NCI-H2107 (cell line): ENCODE measurements at regions not wholly inside any gene's neighbourhood (a gene's known extent, or its start where the extent isn't known, plus 50 kb on each side); places are given as distances from the start of the nearest gene placed in this dataset.
"Not testable (repeated sequence)": the region's sequence is repeated elsewhere in the genome, so short reads cannot be mapped to it uniquely, and the experiment has no call there.

Source experiments
- DNase-seq: peaks from one replicate; lab custom pipeline; 2025; lab: John Stamatoyannopoulos, UW

DNA sequence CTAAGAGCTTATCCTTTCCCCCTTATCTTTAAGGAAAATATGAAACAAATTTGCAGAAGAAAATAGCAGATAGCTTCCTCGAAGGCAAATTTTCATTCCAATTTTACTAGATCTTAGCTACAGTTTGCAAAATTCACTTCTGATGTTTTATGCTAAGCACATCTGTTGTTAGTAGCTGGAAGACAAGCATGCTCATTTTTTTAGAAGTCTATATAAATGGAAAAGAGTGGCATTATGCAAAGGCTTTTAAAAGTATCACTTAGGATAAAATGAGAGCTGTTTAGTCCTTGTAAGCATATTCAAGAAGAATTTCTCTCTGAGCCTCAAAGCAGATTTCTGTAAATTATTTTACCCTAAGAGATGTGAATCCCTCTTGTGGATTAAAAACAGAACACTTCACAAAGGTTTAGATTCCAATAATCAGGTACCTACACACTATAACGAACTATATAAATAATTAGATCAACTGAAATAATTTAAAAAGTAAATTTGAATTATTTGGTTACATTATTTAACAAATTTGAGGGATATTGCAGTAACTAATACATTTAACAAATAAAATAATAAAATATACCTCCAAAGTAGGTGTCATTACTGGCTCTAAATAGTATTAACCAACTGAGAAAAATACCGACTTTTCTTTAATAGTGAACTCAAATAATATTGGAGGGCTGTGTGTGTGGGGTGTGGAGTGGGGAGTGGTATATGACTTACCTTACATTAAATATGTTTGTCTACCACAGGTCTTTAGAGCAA lies 307.1 kb downstream of the SEMA3D start:
- DNase-seq, result no peak

DNA sequence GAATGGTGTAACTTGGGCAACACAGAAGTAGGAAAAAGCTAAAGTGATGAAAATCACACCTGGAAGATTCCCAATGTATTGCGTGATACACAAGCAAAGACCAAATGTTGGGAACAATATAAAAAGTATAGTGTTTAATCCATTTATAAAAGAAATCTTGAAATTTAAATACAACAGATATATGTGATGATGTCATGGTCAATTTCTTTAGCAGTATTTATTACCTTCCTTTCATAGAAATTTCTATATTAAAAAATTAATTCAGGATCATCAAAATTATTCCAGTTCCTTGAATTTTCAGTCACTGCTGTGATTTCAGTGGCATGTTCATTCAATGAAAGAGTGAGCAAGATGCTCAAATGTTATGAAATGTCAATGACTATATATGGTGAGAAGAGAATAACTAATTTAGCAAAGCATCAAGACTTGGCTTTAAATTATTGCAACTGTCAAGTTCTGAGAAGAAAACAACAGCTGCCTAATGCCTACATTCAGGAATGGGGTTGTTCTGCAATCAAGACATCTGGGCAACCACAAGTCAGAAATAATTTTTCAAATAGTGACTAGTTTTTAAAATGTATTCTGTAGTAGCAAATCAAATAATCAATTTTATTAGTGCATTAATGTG lies 308.8 kb downstream of the SEMA3D start:
- DNase-seq, result no peak

DNA sequence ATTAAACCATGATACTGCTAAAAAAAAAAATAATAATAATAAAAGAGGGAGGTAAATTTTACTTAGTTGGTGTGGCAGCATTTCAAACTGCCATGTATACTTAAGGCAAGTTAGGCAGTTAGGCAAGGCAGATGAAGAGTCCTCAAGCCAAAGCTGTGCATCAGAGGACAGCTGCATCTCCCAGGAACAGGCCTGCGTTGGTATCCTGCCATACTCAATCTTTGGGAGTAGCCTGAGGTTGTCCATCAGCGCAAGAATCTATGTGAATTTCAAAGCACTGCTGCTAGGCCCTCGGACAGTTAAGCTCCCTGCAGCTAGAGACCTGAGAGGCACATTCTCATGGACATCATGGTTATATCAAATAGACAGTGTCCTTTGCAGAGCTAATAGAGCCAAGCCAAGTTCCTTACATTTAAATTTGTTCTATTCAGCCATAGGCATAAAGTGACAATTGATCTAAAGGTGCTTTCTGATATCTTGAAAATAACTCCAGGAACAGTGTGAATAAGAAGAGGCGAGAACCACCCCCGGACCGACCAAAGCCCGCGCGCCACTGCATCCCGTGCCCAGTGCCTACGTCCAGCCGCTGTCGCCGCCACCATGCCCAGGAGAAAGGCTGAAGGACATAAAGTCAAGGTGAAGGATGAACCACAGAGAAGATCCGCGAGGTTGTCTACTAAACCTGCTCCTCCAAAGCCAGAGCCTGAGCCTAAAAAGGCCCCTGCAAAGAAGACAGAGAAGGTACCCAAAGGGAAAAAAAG lies 310.6 kb downstream of the SEMA3D start:
- DNase-seq, result no peak

DNA sequence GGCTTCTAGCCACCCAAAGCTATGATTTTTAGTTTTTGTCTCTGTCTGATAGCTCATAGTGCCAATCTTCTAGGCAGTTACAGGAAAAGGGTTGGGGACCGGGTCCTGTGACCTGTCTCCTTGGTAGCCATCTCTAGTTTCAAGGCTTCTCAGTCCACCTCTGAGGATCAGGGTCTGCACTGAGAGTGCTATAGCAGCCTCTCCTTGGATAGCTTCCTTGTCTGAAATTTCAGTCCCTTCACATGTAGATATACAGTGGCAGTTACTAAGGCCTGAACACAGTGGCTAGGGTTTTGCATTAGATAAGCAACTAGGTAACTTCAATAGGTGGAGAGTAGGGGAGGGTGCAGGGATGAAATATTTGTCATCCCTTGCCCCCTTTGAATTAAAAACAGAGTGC lies 321.3 kb downstream of the SEMA3D start:
- no peak for DNase-seq

DNA sequence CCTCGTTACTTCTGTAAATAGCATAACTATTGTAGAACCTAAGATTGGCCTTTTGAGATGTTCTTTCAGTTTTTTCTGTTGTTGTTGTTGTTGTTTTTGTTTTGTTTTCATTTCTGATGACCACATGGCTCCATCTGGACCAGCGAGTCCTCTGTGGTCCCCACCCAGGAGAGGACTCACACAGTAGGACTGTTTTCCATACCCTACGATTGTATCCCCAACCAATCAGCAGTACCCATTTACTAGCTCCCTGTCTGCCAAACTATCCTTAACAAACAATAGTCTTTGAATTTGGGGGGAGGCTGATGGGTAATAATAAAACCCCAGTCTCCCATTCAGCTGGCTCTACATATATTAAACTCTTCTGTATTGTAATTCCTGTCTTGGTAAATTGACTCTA lies 329.5 kb downstream of the SEMA3D start:
- DNase-seq, result no peak

DNA sequence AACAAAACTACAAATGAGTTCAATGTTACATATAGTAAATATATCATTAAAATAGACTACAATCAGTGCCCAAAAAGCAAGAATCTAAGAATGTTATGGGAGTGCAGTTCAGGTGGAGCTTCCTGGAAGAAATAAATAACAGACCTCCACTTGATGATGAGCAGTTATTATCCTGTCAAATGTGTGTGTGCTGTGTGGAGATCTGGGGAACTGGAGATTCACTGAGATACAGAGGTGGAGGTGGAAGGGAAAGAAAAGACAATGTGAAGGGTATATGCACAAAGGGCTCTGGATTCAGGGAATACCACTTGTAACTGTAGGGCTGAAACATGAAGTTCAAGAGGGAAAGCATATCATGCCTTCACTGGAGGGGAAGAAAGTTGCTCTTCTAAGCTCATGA lies 331.1 kb downstream of the SEMA3D start:
- no peak for DNase-seq

DNA sequence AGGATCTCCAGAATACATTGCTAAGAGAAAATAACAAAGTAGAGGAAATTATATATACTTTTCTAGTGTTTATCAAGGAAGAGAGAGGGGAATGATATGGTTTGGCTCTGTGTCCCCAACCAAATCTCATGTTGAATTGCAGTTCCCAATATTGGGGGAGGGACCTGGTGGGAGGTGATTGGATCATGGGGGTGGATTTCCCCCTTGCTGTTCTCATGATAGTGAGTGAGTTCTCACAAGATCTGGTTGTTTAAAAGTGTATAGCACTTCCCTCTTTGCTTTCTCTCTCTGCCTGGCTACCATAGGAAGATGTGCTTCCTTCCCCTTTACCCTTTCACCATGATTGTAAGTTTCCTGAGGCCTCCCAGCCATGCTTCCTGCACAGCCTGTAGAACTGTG lies 337.9 kb downstream of the SEMA3D start:
- not testable (repeated sequence) for DNase-seq

DNA sequence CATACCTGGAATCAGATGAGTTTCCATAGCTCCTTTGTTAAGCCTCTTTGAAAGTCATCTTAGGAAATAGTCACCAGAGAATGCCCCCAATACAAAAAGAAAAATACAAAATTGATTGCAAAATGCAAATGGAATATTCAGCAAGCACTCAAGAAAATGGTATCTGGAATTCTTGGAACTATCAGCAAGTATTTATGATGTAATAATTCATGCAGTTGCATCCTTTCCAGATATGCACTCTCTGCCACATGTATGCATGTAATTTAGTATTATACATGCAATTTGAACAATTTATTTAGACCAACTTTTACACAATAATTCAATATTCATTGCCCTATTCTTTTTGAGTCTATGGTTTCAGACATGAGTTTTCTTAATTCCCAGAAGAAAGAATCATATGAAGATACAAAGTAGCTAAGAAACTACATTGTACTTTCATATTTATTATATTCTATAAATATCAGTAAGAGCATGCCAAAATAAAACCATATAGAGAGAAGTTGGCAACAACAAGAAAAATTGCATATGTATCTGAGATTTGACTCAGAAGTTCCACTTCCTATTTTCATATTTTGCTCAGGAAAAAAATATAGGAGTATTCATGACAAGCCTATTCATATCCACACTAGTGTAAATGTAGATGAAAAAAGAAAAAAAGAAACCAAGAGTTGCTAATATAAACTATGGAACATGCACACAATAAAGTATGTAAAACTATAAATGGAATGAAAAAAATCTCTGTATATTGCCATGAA lies 338.5 kb downstream of the SEMA3D start:
- no peak for DNase-seq

DNA sequence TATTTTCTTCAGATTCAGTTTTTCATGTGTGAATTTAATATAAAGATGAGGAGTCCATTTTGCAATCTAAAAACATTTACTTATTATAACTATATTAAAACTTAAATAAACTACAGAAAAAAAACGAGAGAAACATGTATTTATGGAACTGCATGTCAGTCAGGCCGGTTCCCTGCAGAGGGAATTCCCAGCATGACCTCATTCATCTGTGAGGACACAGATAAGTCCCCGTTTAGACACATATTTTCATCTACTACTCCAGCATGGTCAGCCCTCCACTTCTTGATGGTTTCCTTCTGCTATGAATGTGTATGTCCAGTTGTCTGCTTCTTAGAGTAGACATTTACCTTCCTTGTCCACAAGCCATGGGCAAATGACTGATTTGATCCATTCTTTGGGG lies 339.1 kb downstream of the SEMA3D start:
- DNase-seq, result no peak

DNA sequence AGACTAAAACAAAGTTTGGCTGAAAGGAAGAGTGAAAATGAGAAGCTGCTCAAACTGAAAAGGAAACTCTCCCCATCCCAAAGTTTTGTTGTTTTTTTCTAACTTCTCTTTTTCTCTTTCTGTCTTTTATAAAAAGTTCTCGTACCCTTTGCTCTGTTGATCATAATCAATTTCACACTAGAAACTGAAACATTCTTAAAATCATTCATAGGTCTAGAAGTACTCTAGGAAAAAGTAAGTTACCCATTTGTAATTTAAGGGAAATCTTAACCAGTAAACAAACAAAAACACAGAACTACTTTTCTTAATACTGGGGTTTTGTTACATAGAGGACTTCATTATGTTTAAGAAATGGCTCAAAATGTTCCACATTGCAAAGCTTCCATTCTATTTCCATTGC lies 339.8 kb downstream of the SEMA3D start:
- DNase-seq, result no peak

DNA sequence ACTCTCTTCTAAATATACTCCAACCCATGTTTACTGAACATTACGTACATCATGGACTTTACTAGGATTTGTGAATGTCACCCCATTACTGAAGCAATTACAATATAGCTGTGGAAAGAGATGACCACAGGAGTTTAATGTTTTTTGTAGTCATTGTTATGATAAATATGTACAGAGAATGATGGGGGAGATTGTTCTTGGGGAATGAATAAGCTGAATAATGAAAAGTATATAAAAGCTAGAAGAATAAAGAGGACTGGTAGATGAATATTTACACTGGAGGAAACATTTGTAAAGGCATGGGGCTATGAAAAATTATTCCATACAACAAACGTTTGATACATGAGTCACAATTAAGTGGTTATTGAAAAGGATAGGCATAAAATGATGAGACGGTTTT lies 340.9 kb downstream of the SEMA3D start:
- DNase-seq, result no peak

DNA sequence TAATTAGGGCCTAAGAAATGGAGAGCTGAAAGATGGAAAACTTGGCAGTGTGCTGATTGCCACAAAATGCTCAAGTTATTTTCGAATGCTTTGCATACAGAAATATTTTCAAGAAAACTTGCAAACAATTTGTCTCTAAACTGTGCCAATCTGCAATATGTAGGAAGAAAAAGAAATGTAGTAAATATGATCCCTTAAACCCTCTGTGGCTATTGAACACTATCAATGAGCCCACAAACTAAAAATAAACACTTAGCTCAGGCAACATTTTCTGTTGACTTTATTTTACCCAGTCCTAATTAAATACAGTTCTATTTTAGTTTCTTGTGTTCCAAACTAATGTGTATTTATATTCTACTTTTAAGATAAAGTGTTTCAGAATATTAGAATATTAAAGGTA lies 342.1 kb downstream of the SEMA3D start:
- DNase-seq, result no peak

DNA sequence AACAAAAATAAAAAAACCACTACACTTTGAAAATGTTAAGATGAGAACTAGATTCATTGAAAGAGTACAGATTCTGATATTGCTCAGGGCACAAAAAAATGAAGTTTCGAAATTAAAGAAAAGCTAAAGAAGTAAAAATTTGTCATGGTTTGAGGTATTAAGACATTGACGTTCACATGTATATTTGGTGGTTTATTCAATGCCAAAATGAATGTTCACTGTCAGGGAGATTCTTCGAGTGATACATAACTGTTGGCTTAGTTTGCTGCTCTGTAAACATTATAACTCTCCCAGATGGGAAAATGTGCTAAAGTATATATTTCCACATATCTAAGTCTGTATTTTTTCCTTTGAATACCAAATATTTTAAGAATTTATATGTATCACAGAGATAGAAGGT lies 345.0 kb downstream of the SEMA3D start:
- no peak for DNase-seq

DNA sequence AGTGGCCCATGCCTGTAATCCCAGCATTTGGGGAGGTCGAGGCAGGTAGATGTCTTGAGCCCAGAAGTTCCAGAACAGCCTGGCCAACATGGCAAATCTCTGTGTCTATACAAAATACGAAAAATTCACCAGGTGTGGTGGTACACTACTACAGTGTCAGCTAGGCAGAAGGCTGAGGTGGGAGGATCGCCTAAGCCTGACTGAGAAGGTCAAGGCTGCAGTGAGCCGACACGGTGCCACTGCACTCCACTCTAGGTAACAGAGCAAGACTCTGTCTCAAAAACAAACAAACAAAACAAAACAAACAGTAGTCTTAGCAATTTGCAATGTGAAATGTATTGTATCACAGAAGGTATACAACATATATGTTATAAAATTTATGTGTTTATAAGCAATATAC lies 348.0 kb downstream of the SEMA3D start:
- DNase-seq, result no peak

DNA sequence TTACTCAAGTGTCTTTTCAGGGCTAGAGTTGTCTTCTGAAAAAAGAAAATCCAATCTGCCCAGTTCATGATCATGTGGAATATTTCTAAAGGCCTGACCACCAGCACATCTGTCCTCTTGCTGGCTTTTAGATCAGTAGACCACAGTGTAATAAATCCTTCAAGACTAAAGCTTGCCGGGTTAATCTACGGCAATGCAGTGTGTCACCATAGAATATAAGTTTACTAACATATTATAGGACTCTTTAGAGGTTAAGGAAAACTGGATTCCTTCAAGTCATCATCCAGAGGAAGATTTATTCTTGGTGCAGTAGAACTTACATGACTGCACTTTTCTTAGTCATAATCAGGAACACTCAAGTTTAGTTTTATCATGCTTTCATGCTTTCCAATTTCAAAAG lies 349.5 kb downstream of the SEMA3D start:
- no peak for DNase-seq

DNA sequence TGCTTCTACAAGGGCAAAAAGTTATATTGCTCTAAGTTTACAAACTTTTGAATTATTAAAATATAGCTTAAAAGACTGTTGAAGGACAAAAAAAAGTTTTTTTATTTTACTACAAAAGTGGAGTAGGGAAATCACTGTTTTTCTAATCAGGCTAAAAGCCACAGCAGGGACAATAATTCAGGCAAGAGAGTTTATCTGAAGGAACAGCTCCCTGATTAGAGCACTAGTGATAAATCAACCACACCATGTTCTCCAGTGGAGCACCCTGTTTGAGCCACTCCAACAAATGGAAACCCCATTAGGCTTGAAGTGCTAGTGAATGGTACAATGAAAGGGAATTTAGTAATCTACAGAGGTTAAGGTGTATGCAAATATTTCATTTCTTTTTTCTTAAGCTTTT lies 357.1 kb downstream of the SEMA3D start:
- no peak for DNase-seq

DNA sequence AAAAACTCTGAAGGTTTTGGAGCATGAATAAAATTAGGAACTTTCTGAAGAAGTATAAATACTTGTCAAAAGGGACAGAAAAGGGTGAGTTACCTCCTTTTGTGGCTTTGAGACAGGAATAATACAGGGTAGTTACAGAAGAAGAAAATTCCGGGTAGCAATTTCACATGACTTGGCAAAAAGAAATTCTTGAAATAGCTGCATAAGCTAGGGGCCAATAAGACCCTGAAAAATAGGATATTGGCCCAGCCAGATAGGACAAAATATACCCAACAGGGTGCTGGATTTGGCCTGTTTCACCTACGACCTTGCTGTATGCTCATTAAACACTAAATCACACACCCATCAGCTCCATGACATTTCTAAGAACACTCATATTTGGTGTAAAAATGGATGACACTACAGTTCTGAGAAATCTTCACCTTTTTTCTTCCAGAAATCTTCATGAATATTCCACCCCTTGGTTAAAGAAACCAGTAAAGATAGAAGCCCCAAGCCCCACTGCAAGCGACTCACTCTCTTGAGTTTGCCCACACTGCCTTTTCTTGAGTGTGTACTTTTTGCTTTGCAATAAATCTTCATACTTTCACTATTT lies 362.7 kb downstream of the SEMA3D start:
- DNase-seq, result no peak

DNA sequence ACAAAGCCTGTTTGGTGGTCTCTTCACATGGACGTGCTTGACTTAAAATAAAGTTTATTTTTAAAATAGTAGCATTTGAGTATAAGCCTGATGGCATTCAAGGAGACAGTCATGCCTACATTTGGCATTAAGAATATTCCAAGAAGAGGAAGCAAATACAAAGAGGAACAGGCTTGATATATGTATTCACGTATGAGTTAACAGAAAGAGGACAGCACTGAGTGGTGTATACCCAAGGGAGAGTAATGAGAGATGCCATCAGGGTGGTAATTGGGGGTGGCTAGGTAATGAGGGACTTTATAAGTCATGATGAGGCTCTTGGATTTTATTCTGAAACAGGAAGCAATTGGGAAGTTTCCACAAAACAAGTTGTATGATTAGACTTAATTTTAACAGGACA lies 363.3 kb downstream of the SEMA3D start:
- DNase-seq, result no peak

DNA sequence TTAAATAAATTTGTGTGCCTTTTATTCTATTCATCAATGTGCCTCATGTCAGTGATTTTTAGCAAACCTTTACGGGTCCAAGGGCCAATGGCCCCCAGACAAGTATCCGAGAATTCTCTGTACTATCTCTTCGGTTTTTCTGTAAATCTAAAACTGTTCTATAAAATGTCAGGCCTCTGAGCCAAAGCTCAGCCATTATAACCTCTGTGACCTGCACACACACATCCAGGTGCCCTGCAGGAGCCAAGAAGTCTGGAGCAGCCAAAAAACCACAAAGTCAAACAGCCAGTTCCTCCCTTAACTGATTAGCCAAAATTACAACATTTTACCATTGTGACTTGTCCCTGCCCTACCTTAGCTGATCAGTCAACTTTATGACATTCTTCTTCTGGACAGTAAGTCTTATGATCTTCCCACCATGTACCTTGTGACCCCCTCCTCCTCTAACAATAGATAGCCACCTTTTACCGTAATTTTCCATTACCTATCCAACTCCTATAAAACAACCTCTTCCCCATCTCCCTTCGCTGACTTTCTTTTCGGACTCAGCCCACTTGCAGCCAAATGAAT lies 363.8 kb downstream of the SEMA3D start:
- DNase-seq, result no peak

DNA sequence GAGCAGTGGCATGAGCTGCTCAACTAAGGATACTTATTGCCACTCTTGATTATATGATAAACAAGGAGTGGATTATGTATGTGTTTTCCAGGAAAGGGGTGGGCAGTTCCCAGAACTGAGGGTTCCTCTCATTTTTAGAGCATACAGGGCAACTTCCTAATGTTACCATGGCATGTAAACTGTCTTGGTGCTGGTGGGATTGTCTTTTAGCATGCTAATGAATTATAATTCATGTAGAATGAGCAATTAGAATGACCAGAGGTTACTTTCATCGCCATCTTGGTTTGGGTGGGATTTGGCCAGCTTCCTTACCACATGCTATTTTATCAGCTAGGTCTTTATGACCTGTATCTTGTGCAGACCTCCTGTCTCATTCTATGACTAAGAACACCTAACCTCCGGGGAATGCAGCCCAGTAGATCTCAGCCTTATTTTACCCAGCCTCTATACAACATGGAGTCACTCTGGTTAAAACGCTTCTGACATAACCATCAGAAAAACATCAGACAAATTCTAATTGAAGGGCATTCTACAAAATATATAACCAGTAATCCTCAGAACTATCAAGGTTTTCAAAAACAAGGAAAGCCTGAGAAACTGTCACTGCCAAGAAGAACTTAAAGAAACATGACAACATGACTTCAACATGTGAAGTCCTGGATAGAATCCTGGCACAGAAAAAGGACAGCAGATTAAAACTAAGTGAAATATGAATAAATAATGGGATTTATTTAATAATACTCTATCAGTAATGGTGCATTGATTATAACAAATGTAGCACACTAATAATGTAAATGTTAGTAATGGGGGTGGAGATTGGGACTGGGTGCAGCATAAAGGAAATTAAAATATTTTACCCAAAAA lies 365.0 kb downstream of the SEMA3D start:
- no peak for DNase-seq

DNA sequence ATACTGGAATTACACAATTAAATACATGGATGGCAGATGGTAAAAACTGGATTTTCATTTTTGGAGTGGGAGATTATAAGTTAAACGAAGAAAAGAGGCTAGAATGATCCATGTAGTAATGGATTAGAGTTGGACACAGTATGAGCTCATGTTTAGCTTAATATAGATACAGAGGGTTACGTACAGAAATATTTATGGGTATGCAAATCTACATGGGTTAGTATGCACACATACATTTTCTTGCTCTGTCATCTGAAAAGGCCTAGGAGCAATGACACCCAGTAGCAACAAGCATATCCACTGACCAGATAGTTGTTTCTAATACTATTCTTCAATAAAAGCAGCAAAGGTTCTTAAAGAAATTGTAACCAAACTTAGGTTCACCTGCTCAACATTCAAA lies 366.4 kb downstream of the SEMA3D start:
- DNase-seq, result no peak
